Anterior cingulate cortex (tissue), 58 donors: ENCODE measurements at regions not wholly inside any gene's neighbourhood (a gene's known extent, or its start where the extent isn't known, plus 50 kb on each side); places are given as distances from the start of the nearest gene placed in this dataset.
"Not testable (repeated sequence)": the region's sequence is repeated elsewhere in the genome, so short reads cannot be mapped to it uniquely, and the experiment has no call there.

Experiments
- DNase-seq, 58 donors: peaks; one replicate each; lab custom pipeline; 2025; lab: John Stamatoyannopoulos, UW

DNA sequence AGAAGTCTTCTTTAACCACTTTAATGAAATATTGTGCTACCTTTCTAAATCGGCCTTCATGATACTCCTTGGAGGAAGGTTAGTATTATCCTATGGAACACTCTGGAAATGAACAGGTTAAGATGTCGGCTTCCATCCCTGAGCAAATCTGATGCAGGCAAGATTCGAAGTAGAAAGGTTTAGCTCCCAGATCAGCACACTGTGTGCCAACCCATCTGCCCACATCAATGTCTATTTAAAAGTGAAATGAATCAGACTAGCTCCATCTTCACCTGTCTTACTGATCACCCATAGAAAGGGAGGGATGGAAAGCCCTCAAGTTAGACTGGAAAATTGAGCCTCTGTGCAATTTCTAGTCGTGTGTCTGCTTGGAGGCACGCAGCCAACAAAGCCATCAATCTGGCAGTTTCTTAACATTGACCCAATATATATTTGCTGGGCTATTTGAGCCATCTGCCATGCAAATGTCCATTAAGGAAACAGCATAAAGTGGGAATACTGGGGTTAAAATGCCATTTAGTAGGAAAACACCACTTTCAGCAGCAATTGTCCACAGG is 506.1 kb downstream of the RMST start:
- DNase-seq: no peak

DNA sequence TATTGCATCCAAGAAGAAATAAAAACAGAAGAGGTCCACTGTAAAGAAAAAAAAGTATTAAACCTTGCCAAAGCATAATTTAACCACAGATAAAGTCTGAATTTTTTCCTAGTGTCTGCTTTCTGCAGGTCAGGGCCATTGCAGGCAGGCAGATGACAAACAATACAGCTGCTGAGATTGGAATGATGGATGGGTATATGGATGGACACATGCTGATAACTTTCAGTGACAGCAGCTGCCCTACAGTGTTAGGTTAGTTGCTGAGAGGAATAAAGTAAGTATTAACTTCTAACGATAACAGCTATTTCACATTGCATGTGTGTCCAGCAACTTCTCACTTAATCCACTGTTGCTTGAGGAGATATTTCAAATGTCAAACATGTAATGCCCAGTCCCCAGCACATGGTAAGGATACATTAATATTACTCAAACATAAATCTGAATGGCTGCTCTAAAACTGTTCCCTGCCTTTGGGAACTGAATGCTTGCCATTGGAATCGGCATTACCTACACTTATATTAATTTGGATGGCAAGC is 515.3 kb downstream of the RMST start:
- no peak for DNase-seq

DNA sequence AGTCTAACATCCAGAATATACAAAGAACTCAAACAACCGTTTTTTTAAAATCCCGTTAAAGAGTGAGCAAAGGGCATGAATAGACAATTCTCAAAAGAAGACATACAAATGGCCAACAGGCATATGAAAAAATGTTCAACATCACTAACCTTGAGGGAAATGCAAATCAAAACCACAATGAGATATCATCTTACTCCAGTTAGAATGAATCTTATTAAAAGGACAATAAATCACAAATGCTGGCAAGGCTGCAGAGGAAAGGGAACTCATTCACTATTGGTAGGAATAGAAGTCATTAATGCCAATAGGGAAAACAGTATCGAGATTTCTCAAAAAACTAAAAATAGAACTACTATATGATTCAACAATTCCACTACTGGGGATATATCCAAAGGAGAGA is 520.1 kb downstream of the RMST start:
- DNase-seq: no peak

DNA sequence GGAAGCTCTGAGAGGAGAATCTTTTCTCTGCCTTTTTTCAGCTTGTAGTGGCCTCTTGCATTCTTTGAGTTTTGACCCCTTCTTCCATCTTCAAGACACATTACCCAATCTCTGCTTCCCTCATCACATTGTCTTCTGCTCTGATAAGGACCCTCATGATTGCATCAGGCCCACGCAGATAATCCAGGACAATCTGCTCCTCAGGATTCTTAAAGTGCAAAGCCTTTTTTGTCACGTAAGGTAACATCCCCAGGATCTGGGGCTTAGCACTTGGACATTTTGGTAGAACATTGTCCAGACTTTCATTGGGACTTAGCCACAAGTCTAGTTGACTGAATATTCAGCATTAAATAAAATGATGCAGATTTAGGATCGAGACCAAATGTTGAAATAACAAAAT is 521.2 kb downstream of the RMST start:
- DNase-seq: no peak

DNA sequence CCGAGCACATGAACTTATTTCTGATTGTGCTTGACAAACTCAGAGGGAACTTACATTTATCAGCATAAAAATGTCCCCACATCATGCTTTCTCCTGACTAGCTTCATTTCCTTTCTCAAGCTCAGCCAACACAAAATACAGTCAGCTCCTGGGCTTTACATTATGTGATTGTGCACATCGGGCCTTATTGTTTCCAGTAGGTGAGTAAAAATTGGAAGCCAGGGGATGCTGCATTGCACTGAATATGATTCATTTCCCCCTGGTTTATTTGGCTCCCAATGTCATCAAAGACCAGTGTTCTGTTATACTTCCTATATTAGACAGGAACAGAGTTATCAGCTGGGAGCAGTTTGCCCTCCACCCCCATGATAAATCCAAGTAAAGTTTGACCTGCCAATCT is 521.8 kb downstream of the RMST start:
- DNase-seq: no peak

DNA sequence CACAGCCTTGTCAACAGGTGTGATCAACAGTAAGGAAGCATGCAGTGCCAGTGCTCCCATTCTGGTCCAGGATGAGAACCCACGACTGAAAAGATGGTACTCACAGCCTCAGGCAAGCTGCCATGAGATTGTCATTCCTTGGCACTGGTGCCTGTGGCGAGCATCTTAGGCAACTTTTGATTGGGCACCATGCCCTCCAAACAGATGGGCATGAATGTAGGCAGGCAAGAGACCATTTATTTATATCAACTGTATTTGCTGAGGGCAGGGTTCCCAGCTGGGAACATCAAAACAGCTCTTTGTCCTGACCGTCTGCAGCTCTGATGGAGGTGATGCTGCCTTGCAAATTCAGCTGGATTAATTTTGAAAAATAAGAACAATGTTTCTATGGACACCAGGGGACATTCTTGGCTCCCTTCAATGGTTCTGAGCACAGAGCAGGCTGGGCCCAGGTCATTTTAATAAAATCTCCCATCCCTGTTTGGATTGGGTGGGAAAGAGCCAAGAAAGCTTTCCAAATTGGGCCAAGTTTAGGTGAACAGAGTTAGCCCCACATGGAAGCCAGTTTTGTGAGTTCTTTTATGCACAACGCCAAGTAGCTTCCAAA is 522.5 kb downstream of the RMST start:
- peak in 18 of 58 donors; percentile 1 to 42 (median 4) for DNase-seq

DNA sequence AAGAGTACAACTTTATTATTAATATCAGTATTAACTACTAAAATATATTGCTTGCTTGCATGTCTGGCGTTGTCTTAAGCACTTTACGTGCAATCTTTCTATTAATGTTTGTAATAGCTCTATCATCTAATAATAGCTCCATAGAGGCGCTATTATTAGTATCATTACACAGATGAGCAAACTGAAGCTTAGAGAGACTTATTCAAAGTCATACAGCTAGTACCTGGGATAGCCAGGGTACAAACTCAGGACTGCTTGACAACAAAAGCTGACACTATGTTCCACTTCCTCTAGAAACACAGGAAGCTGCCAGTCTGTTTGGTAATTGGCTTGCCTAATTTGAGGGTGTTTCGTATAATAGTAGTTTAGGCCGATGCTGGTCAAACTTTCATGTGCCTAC is 523.2 kb downstream of the RMST start:
- DNase-seq: no peak

DNA sequence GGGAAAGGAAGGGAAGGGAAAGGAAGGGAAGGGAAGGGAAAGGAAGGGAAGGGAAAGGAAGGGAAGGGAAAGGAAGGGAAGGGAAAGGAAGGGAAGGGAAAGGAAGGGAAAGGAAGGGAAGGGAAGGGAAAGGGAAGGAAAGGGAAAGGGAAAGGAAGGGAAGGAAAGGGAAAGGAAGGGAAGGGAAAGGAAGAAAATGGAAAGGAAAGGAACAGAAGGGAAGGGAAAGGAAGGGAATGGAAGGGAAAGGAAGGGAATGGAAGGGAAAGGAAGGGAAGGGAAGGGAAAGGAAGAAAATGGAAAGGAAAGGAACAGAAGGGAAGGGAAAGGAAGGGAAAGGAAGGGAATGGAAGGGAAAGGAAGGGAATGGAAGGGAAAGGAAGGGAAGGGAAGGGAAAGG is 526.0 kb downstream of the RMST start:
- not testable (repeated sequence) for DNase-seq

DNA sequence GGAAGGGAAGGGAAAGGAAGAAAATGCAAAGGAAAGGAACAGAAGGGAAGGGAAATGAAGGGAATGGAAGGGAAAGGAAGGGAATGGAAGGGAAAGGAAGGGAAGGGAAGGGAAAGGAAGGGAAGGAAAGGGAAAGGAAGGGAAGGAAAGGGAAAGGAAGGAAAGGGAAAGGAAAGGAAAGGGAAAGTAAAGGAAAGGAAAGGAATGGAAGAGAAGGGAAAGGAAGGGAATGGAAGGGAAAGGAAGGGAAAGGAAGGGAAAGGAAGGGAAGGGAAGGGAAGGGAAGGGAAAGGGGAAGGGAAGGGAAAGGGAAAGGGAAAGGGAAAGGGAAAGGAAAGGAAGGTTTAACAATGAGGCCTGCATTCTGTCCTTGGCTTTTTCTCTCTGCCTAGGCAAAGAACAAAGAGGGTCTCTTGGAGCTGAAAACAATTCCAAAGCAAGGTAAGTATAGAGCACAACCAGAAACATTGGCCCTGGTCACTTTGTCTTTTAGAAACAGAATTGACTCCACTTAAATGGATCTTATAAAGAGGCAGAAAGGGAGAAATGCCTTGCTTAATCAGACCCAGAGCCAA is 525.9 kb upstream of the TMPO start:
- no peak for DNase-seq

DNA sequence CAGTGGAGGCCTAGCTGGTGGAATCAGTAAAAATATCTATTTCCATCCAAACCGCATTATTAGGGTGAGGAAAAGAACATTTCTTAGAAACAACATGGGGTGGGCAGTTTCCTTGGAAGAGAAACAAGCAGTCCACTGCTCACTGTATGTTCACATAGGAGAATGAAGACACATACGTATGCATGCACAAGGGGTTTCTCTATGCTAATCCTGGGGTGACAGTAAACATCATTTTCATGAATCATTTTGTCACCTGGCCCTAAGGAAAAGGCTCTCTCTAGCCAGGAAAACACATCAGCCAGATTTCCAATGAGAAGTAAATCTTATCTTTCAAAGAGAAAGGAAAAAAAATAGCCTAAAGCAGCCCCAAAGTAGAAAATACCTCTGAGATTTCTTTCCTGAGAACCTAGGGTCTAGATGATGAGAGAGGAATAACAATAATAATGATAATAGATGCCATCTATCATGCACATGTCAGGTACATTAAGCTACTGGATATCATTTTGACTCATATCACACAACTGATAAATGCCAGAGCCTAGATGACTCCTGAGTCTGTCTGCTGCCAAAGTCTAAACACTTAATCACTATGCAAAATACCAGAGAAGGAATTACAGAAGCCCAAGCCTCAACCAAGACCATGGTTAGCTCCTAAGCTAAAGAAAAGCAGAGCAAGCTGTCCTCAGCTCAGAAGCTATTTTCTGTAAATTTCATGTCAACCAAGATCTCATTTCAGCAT is 520.5 kb upstream of the TMPO start:
- no peak for DNase-seq

DNA sequence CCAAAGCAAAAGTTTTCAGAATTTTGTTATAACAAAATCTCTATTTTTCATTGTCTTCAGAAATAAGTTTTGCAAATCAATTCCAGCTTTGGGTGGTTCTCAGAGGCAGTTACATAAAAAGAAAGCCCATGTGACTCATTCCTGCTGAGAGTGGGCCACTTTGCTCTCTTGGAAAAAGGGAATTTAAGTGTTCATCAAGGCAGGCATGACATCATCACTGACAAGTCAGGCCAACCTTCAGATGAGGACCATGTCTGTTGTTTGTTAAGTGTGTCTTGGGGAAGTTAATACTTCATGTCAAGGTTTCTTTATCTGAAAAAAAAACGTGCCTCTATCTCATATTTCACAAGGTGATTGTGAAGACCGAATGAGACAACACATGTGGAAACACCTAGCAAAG is 519.8 kb upstream of the TMPO start:
- DNase-seq: no peak

DNA sequence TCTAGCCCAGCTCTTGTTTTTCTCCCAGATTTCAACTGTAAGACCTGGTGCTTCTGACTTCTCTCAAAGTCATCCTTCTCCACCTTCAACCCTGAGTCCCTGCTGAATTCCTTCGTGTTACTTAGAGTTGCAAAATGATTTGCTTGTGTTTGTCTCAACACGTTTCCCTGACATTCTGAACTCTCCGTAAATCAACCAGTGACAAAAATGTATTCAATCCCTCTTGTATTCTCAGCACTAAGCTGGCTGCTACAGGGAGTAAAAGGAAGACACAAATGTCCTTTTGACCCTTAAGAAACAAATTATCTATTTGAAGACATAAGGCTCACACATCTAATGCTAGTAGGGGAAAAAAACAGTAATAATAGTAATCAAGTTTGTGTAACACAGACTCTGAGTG is 514.0 kb upstream of the TMPO start:
- no peak for DNase-seq

DNA sequence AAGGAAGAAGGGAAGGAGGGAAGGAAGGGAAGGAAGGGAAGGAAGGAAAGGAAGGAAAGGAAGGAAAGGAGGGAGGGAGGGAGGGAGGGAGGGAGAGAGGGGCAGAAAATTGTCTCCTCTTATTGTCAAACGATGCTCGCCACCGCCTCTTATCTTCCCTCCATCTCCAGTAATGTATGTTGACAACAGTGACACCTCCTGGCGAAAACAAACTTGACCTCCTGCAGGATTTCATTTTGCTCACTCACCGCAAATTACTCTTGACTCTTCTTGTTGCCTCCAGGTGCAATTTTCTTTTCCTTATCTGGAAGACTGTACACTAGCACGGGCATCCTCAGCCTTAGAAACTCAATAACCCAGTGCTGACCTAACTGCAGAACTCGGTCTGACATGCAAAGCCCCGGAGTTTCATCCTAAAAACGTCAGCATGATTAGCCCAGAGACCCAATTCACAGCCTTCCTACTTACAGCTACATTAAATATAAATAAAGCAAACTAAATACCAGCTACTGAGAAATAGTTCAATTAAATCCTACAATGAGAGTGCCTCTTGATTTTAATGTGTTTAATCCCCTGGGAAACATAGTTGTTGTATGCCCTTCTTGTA is 512.4 kb upstream of the TMPO start:
- peak in 12 of 58 donors; percentile 1 to 33 (median 4) for DNase-seq

DNA sequence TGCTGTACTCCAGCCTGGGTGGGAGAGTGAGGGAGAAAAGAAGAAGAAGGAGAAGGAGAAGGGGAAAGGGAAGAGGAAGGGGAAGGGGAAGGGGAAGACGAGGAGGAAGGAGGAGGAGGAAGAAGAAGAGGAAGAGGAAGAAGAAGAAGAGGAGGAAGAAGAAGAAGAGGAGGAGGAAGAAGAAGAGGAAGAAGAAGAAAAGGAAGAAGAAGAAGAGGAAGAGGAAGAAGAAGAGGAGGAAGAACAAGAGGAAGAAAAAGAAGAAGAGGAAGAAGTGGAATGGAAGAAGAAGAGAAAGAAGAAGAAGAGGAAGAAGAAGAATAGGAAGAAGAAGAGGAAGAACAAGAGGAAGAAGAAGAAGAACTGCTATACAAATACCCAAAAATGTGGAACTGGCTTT is 507.4 kb upstream of the TMPO start:
- no peak for DNase-seq

DNA sequence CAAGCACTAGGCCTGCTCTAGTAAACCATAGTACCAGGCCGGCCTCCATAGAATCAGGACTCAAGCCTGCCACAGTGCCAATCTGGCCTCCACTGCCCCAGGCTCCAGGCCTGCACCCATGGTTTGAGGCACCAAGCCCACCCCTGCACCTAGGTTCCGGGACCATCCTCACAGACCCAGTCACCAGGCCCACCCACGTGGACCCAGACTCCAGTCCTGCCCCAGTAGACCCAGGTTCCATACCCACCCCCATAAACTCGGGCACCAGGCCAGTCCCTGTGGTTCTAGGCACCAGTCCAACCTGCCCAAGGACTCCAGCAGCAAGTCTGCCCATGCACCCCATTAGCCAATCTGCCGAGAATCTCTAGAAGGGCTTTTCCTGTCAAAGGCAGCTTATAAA is 501.8 kb upstream of the TMPO start:
- no peak for DNase-seq

DNA sequence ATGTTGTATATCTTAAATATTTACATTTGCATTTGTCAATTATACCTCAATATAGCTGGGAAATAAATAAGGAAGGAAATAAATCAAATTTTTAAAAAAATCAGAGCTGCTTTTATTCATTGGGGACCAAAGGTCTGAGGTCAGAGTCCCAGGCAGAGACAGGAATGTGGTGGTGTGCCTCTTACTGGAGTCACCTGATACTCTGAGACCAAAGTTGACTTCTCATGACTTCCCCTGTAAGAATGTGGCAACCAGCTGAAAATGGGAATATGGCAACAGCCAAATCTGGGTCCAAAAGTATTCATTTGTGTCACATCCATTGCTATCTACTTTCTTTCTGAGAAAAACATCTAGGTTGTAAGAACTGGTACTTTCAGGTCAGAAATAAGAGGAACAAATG is 496.6 kb upstream of the TMPO start:
- no peak for DNase-seq

DNA sequence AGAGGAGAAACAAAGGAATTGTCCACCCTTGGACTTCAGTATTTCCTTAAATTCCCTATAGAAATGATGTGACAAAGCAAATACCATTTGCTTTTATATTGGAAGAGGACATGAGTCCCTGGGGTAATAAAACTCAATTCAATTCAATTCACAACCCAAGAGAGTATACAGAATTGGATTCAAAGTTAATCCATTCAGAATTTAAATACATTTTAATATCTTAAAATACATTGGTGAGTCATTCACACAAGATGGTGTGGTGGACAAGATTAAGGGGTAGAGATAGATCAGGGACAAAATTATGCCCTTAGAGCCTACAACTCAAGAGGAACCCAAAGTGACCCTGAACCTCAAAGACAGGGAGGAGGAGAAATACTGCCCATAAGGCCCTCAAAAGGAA is 495.0 kb upstream of the TMPO start:
- no peak for DNase-seq

DNA sequence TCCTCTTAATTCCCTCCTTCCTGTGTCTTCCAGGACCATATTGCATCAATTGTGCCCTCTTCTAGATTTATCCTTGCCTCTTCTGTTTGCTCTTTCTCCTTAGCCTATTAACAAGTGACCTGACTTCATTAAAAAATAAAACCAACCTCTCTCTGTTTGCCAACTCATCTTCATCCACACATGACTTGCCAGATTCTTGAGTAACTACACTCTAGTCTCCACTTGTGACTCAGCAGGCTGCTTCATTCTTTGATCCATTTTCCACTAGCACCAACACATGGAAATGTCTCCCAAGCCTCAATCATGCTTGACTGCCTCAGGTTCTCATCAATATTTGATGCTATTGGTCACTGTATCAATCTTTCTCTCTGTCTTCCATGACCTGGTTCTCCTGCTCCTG is 492.4 kb upstream of the TMPO start:
- DNase-seq: no peak

DNA sequence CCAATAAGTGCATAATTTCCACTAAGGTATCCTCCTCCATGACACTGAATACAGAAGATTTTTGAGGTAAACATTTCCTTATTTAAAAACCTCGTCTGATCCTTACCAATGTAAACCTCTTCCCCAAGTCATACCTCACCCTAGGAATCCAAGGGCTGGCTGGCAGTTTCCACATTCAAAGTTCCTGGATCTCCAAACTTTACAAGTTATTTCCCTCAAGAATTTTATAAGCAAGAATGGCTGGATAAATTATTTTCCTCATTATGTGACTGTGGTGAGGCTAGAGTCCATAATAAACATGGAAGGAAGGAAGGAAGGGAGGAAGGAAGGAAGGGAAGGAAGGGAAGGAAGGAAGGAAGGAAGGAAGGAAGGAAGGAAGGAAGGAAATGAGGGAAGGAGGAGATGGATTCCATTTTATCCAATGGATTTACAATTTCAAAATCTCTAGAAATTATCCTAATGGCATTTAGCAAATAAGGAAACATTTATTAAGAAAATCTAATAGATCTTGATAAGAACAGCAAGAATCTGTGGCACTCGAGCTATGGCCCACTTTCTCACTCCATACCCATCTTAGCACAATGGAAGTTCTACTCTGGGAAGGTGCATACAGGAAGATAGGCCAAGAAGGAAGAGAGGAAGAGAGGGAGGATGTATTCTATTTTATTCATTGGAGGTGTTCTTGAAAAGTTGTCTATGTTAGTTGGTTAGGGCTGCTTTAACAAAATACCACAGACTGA is 477.8 kb upstream of the TMPO start:
- no peak for DNase-seq

DNA sequence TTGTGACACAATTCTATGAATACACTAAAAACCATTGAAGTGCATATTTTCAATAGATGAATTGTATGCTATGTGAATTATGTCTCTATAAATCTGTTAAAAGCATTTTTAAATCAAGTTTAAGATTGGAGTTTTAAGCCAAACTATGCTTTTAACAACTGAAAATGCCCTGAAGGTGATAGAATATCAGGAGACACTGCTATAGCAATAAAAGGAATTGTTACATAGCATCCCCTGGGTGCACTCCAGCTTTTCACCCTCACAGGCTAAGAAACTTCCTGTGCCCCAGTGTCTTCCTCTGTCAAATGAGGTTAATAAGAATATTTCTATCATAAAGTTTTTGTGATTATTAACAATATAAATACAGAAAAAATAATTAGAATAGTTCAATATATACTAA is 472.7 kb upstream of the TMPO start:
- no peak for DNase-seq

DNA sequence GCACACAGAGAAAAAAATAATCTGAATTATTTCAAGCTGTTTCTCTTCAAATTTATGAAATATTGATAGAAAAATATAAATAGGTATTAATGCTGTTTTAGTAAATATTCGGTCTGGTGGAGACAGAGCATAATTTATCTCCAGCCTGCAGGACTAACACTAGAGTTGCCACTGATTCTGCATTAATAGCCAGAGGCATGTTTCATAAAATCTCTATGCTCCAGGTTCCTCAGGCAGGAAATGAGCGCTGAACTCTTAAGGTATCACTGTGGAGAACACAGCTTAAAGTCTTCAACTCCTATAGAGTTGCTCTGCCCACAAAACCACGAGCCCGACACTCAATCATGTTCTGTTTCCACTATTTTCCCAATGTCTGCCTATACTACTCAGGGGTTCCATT is 470.0 kb upstream of the TMPO start:
- DNase-seq: no peak
